Naive thymus-derived CD4-positive, alpha-beta T cell (primary cell): ENCODE measurements at regions not wholly inside any gene's neighbourhood (a gene's known extent, or its start where the extent isn't known, plus 50 kb on each side); places are given as distances from the start of the nearest gene placed in this dataset.

Source experiments
- ATAC-seq: fragments of 150-1000 bp; cut with Tn5 transposase; 2 replicates; pipeline ENCODE4 v1.10.0; 2021; ENCODE audit warnings: mild to moderate bottlenecking, moderate library complexity
- CTCF ChIA-PET: fragments of 350-600 bp; sonication (Branson Sonifier 250); formaldehyde crosslinking; loops from one replicate; lab custom pipeline; 2021; ENCODE audit warnings: antibody characterized with exemption; lab: Charles Lee
- POLR2A ChIA-PET: fragments of 350-600 bp; sonication (Branson Sonifier 250); formaldehyde crosslinking; loops from one replicate; lab custom pipeline; 2021; ENCODE audit warnings: antibody characterized with exemption, inconsistent platforms; lab: Charles Lee
- DNase-seq, 9 donors: peaks; one replicate each; pipeline versions ENCODE4 v3.0.0 to v3.0.0-alpha.2; 2020 to 2022; ENCODE audit warnings: mixed read lengths in 1 of 9
- H3K27ac ChIP-seq: one replicate; pipeline ENCODE4 v1.7.0; 2013; ENCODE audit warnings: mild to moderate bottlenecking, low read depth, low read length, moderate library complexity
- H3K27me3 ChIP-seq, 2 donors: one replicate each; pipeline ENCODE4 v1.7.0; 2013; ENCODE audit warnings: low read length in 2 of 2, mild to moderate bottlenecking in 2 of 2, moderate library complexity in 2 of 2; ENCODE audit not compliant: control insufficient read depth in 2 of 2, insufficient read depth in 2 of 2
- H3K36me3 ChIP-seq, 3 experiments: 1 replicate in 2 of 3; 2 replicates in 1 of 3; pipeline ENCODE4 v1.7.0; 2013; ENCODE audit warnings: low read length in 3 of 3, mild to moderate bottlenecking in 3 of 3, moderate library complexity in 1 of 3; ENCODE audit not compliant: insufficient read depth in 3 of 3, control insufficient read depth in 2 of 3
- H3K4me1 ChIP-seq, 2 donors: one replicate each; pipeline ENCODE4 v1.7.0; 2013; ENCODE audit warnings: low read length in 2 of 2, mild to moderate bottlenecking in 2 of 2, moderate library complexity in 1 of 2; ENCODE audit not compliant: control insufficient read depth in 2 of 2, insufficient read depth in 2 of 2
- H3K4me3 ChIP-seq: 2 replicates; pipeline ENCODE4 v1.7.0; 2013; ENCODE audit warnings: mild to moderate bottlenecking, low read length
- H3K9me3 ChIP-seq, 3 experiments: 1 replicate in 2 of 3; 2 replicates in 1 of 3; pipeline ENCODE4 v1.7.0; 2013; ENCODE audit warnings: low read length in 3 of 3; ENCODE audit not compliant: control insufficient read depth in 2 of 3
- H3K27ac Mint-ChIP-seq, 9 donors: one replicate each; pipeline ENCODE4 v1.8.0; 2020 to 2022; ENCODE audit warnings: mixed read lengths in 9 of 9, mild to moderate bottlenecking in 8 of 9, moderate library complexity in 5 of 9, inconsistent platforms in 2 of 9
- H3K27me3 Mint-ChIP-seq, 5 donors: one replicate each; pipeline ENCODE4 v1.8.0; 2021 to 2022; ENCODE audit warnings: mixed read lengths in 5 of 5, mild to moderate bottlenecking in 1 of 5
- H3K36me3 Mint-ChIP-seq, 5 donors: one replicate each; pipeline ENCODE4 v1.8.0; 2020 to 2022; ENCODE audit warnings: mixed read lengths in 5 of 5, mild to moderate bottlenecking in 3 of 5, inconsistent platforms in 1 of 5
- H3K4me1 Mint-ChIP-seq, 7 donors: one replicate each; pipeline ENCODE4 v1.8.0; 2020 to 2022; ENCODE audit warnings: mixed read lengths in 7 of 7, mild to moderate bottlenecking in 3 of 7, inconsistent platforms in 1 of 7
- H3K4me3 Mint-ChIP-seq, 10 donors: one replicate each; pipeline ENCODE4 v1.8.0; 2020 to 2022; ENCODE audit warnings: mild to moderate bottlenecking in 10 of 10, mixed read lengths in 10 of 10, moderate library complexity in 6 of 10, inconsistent platforms in 2 of 10
- H3K9me3 Mint-ChIP-seq, 11 donors: one replicate each; pipeline ENCODE4 v1.8.0; 2020 to 2022; ENCODE audit warnings: mixed read lengths in 11 of 11, mild to moderate bottlenecking in 4 of 11, inconsistent platforms in 1 of 11, moderate library complexity in 1 of 11
- intact Hi-C, 2 donors: fragments of 100-400 bp; cut with micrococcal nuclease; formaldehyde crosslinking; loops; one replicate each; pipeline ENCODE4 v1.15.1; 2023

- H3K4me1 Mint-ChIP-seq = no peaks in the 10 kb centered on the region
- Histone ChIP-seq H3K9me3 (no peaks in the 10 kb centered on the region), H3K27ac (no peak overlapping the region), H3K27me3 (no peaks in the 10 kb centered on the region), H3K36me3 (no peaks in the 10 kb centered on the region), H3K4me3 (no peak overlapping the region), H3K4me1 (no peaks in the 10 kb centered on the region)
- no peak overlapping the region for H3K27ac Mint-ChIP-seq
- peaks cover 5 to 12% (median 7%) of the 10 kb centered on the region in 5 donors for H3K27me3 Mint-ChIP-seq
- intact Hi-C loops = no loop called here
- H3K36me3 Mint-ChIP-seq = no peaks in the 10 kb centered on the region
- ChIA-PET POLR2A (no interaction called here), CTCF (no interaction called here)
- DNase-seq (no peak), ATAC-seq (no peak)
- no peak overlapping the region for H3K4me3 Mint-ChIP-seq
- H3K9me3 Mint-ChIP-seq = peaks cover 0 to 8% (median 0%) of the 10 kb centered on the region in 11 donors
Observed at GRCh38 chr7:96441436-96442084, 119.7 kb upstream of the SLC25A13 start.

- Mint-ChIP-seq H3K9me3 (peaks cover 0 to 8% (median 0%) of the 10 kb centered on the region in 11 donors), H3K27ac (no peak overlapping the region), H3K4me3 (no peak overlapping the region), H3K4me1 (no peaks in the 10 kb centered on the region), H3K27me3 (peaks cover 5 to 16% (median 15%) of the 10 kb centered on the region in 5 donors), H3K36me3 (no peaks in the 10 kb centered on the region)
- Histone ChIP-seq H3K27ac (no peak overlapping the region), H3K36me3 (no peaks in the 10 kb centered on the region), H3K9me3 (no peaks in the 10 kb centered on the region), H3K4me3 (no peak overlapping the region), H3K4me1 (no peaks in the 10 kb centered on the region), H3K27me3 (no peaks in the 10 kb centered on the region)
- DNase-seq (no peak), ATAC-seq (no peak)
- CTCF ChIA-PET = no interaction called here
- POLR2A ChIA-PET = no interaction called here
- intact Hi-C loops = no loop called here
Observed at GRCh38 chr7:96440328-96440727, 118.4 kb upstream of the SLC25A13 start.

DNA sequence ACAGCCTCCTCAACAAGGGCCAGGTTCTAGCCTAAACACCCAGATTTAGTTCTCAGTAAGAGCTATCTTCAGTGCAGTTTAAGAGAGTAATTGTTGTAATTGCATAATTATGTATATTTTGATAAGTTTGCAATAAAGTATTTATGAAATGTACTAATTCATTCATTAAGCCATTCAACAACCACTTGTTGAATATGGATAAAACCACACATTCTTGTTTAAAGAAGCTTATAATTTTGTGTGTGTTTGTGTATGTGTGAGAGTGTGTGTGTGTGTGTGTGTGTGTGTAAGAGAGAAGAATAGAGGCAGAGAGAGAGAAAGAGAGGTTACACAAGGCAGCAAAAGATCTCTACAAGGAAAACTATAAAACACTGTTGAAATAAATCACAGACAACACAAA lies 115.0 kb upstream of the SLC25A13 start:
- Mint-ChIP-seq H3K36me3 (peaks cover 0 to 2% (median 0%) of the 10 kb centered on the region in 5 donors), H3K4me1 (no peaks in the 10 kb centered on the region), H3K9me3 (peaks cover 0 to 8% (median 0%) of the 10 kb centered on the region in 11 donors), H3K27ac (no peak overlapping the region), H3K27me3 (peaks cover 7 to 17% (median 15%) of the 10 kb centered on the region in 5 donors), H3K4me3 (no peak overlapping the region)
- no peaks in the 10 kb centered on the region for H3K36me3 ChIP-seq
- no peaks in the 10 kb centered on the region for H3K4me1 ChIP-seq
- DNase-seq (no peak), ATAC-seq (no peak)
- intact Hi-C loops = no loop called here
- H3K27me3 ChIP-seq = no peaks in the 10 kb centered on the region
- ChIA-PET CTCF (no interaction called here), POLR2A (no interaction called here)
- no peak overlapping the region for H3K4me3 ChIP-seq
- H3K9me3 ChIP-seq = no peaks in the 10 kb centered on the region
- H3K27ac ChIP-seq = no peak overlapping the region

DNA sequence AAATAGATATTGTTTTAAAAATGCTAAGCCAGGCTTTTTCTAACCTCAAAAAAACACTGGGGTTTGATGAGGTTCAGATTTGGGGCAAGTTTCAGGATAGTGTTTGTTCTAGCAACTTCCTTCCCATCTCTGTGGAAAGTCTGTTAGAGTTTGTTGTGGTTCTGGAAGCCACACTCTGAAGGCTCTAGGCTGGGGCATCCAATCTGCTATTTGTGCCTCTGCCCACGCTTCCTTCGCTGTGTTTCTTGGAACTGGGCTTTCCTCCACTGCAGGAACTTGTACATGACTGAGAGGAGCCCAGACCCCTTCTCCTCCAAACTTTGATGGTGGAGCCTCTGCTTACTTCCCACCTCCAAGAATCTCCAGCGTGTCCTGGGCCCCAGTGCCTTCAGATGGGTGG lies 108.5 kb upstream of the SLC25A13 start:
- POLR2A ChIA-PET = no interaction called here

GRCh38 chr7:96427143-96427542 lies 105.2 kb upstream of the SLC25A13 start:
- Mint-ChIP-seq H3K36me3 (peaks cover 0 to 3% (median 0%) of the 10 kb centered on the region in 5 donors), H3K27ac (no peak overlapping the region), H3K4me3 (no peak overlapping the region), H3K4me1 (peaks cover 0 to 27% (median 15%) of the 10 kb centered on the region in 7 donors), H3K9me3 (no peaks in the 10 kb centered on the region), H3K27me3 (peaks cover 12 to 39% (median 22%) of the 10 kb centered on the region in 5 donors)
- intact Hi-C loops = no loop called here
- CTCF ChIA-PET = no interaction called here
- H3K27me3 ChIP-seq = no peaks in the 10 kb centered on the region
- DNase-seq (no peak), ATAC-seq (no peak)
- POLR2A ChIA-PET = no interaction called here
- no peaks in the 10 kb centered on the region for H3K36me3 ChIP-seq
- H3K27ac ChIP-seq = no peak overlapping the region
- no peaks in the 10 kb centered on the region for H3K9me3 ChIP-seq
- H3K4me3 ChIP-seq = no peak overlapping the region
- H3K4me1 ChIP-seq = no peaks in the 10 kb centered on the region

More for the DNA sequence above, 108.5 kb upstream of the SLC25A13 start:
- Mint-ChIP-seq H3K4me1 (peaks cover 0 to 27% (median 15%) of the 10 kb centered on the region in 7 donors), H3K9me3 (no peaks in the 10 kb centered on the region), H3K36me3 (peaks cover 0 to 3% (median 0%) of the 10 kb centered on the region in 5 donors), H3K27me3 (peaks cover 5 to 32% (median 19%) of the 10 kb centered on the region in 5 donors), H3K4me3 (peak overlapping the region in 1 of 10 donors; percentile 59), H3K27ac (no peak overlapping the region)
- CTCF ChIA-PET = no interaction called here
- no peak for ATAC-seq
- H3K27ac ChIP-seq = no peak overlapping the region
- H3K4me3 ChIP-seq = no peak overlapping the region
- no peaks in the 10 kb centered on the region for H3K9me3 ChIP-seq
- H3K27me3 ChIP-seq = no peaks in the 10 kb centered on the region
- H3K36me3 ChIP-seq = no peaks in the 10 kb centered on the region
- H3K4me1 ChIP-seq = no peaks in the 10 kb centered on the region
- DNase-seq = peak in 1 of 9 donors; percentile 22
- intact Hi-C loops = no loop called here

- Histone ChIP-seq H3K36me3 (no peaks in the 10 kb centered on the region), H3K27me3 (no peaks in the 10 kb centered on the region), H3K27ac (no peak overlapping the region), H3K4me1 (no peaks in the 10 kb centered on the region), H3K9me3 (no peaks in the 10 kb centered on the region), H3K4me3 (no peak overlapping the region)
- peaks cover 14 to 39% (median 24%) of the 10 kb centered on the region in 5 donors for H3K27me3 Mint-ChIP-seq
- DNase-seq = no peak
- H3K4me3 Mint-ChIP-seq = peak overlapping the region in 1 of 10 donors; percentile 8
- ChIA-PET POLR2A (no interaction called here), CTCF (no interaction called here)
- ATAC-seq = no peak
- intact Hi-C loops = no loop called here
- no peak overlapping the region for H3K27ac Mint-ChIP-seq
- H3K36me3 Mint-ChIP-seq = peaks cover 0 to 3% (median 0%) of the 10 kb centered on the region in 5 donors
- H3K4me1 Mint-ChIP-seq = peaks cover 0 to 27% (median 15%) of the 10 kb centered on the region in 7 donors
- no peaks in the 10 kb centered on the region for H3K9me3 Mint-ChIP-seq
Observed at GRCh38 chr7:96426685-96427084, 104.8 kb upstream of the SLC25A13 start.

- CTCF ChIA-PET = no interaction called here
- no peak for DNase-seq
Observed at GRCh38 chr7:96426027-96426426, 104.1 kb upstream of the SLC25A13 start.

More at GRCh38 chr7:96426027-96426426, 104.1 kb upstream of the SLC25A13 start:
- H3K27ac ChIP-seq = no peak overlapping the region
- no peaks in the 10 kb centered on the region for H3K36me3 ChIP-seq
- POLR2A ChIA-PET = no interaction called here
- intact Hi-C loops = no loop called here
- no peaks in the 10 kb centered on the region for H3K27me3 ChIP-seq
- H3K4me1 ChIP-seq = no peaks in the 10 kb centered on the region
- Mint-ChIP-seq H3K4me3 (no peak overlapping the region), H3K27ac (no peak overlapping the region), H3K27me3 (peaks cover 15 to 39% (median 24%) of the 10 kb centered on the region in 5 donors), H3K4me1 (peaks cover 0 to 27% (median 13%) of the 10 kb centered on the region in 7 donors), H3K36me3 (peaks cover 0 to 3% (median 0%) of the 10 kb centered on the region in 5 donors), H3K9me3 (no peaks in the 10 kb centered on the region)
- ATAC-seq = no peak
- H3K4me3 ChIP-seq = no peak overlapping the region
- H3K9me3 ChIP-seq = no peaks in the 10 kb centered on the region
